8988T (cell line): ENCODE measurements at regions not wholly inside any gene's neighbourhood (a gene's known extent, or its start where the extent isn't known, plus 50 kb on each side); places are given as distances from the start of the nearest gene placed in this dataset.

Source experiments
- DNase-seq: peaks from one replicate; pipeline ENCODE4 v3.0.0; 2011

GRCh38 chr16:65781363-65781762, 585.1 kb upstream of the CDH5 start:
- DNase-seq: no peak

GRCh38 chr16:65779201-65779600, 587.3 kb upstream of the CDH5 start:
- DNase-seq: no peak

GRCh38 chr16:65776639-65777183, 589.8 kb upstream of the CDH5 start:
- no peak for DNase-seq

- no peak for DNase-seq
These were observed 590.7 kb upstream of the CDH5 start for GRCh38 chr16:65775829-65776228.

GRCh38 chr16:65774350-65774749, 592.1 kb upstream of the CDH5 start:
- DNase-seq: no peak

- DNase-seq: no peak
These were observed 593.1 kb upstream of the CDH5 start for GRCh38 chr16:65773301-65773874.

- no peak for DNase-seq
These were observed 594.3 kb upstream of the CDH5 start for GRCh38 chr16:65772134-65772732.

GRCh38 chr16:65771707-65772106, 594.8 kb upstream of the CDH5 start:
- no peak for DNase-seq

GRCh38 chr16:65770752-65771151, 595.7 kb upstream of the CDH5 start:
- DNase-seq: no peak

GRCh38 chr16:65769776-65770438, 596.6 kb upstream of the CDH5 start:
- DNase-seq: no peak

- DNase-seq: no peak
These were observed 597.4 kb upstream of the CDH5 start for GRCh38 chr16:65769055-65769465.

- no peak for DNase-seq
These were observed 599.4 kb upstream of the CDH5 start for GRCh38 chr16:65767125-65767524.

GRCh38 chr16:65763640-65764305, 602.7 kb upstream of the CDH5 start:
- no peak for DNase-seq

GRCh38 chr16:65760874-65761273, 605.6 kb upstream of the CDH5 start:
- no peak for DNase-seq

GRCh38 chr16:65758620-65759019, 607.9 kb upstream of the CDH5 start:
- no peak for DNase-seq

- no peak for DNase-seq
These were observed 609.4 kb upstream of the CDH5 start for GRCh38 chr16:65757064-65757463.

- DNase-seq: no peak
These were observed 610.3 kb upstream of the CDH5 start for GRCh38 chr16:65756163-65756562.

- no peak for DNase-seq
These were observed 611.4 kb upstream of the CDH5 start for GRCh38 chr16:65754820-65755691.

- no peak for DNase-seq
These were observed 614.0 kb upstream of the CDH5 start for GRCh38 chr16:65752522-65752844.

GRCh38 chr16:65751622-65752521, 614.6 kb upstream of the CDH5 start:
- no peak for DNase-seq

GRCh38 chr16:65749506-65749905, 617.0 kb upstream of the CDH5 start:
- DNase-seq: no peak

- DNase-seq: no peak
These were observed 619.5 kb upstream of the CDH5 start for GRCh38 chr16:65746941-65747340.
